IPS-18a (cell line): ENCODE measurements at regions not wholly inside any gene's neighbourhood (a gene's known extent, or its start where the extent isn't known, plus 50 kb on each side); places are given as distances from the start of the nearest gene placed in this dataset.
"Not testable (repeated sequence)": the region's sequence is repeated elsewhere in the genome, so short reads cannot be mapped to it uniquely, and the experiment has no call there.

ENCODE experiments used
- H3K27ac ChIP-seq: one replicate; pipeline ENCODE4 v1.5.1; 2013; ENCODE audit warnings: low read length
- H3K27me3 ChIP-seq: one replicate; pipeline ENCODE4 v1.6.1; 2013; ENCODE audit warnings: mild to moderate bottlenecking, low read length; ENCODE audit not compliant: control insufficient read depth, insufficient read depth
- H3K36me3 ChIP-seq: one replicate; pipeline ENCODE4 v1.6.1; 2013; ENCODE audit warnings: low read depth, low read length; ENCODE audit not compliant: control insufficient read depth
- H3K4me1 ChIP-seq: one replicate; pipeline ENCODE4 v1.6.1; 2013; ENCODE audit warnings: low read depth, low read length; ENCODE audit not compliant: control insufficient read depth
- H3K4me3 ChIP-seq: one replicate; pipeline ENCODE4 v1.5.1; 2013; ENCODE audit warnings: low read length
- H3K9ac ChIP-seq: one replicate; pipeline ENCODE4 v1.6.1; 2013; ENCODE audit warnings: mild to moderate bottlenecking, low read length, moderate library complexity
- H3K9me3 ChIP-seq: one replicate; pipeline ENCODE4 v1.6.1; 2013; ENCODE audit warnings: low read depth, low read length; ENCODE audit not compliant: control insufficient read depth

DNA sequence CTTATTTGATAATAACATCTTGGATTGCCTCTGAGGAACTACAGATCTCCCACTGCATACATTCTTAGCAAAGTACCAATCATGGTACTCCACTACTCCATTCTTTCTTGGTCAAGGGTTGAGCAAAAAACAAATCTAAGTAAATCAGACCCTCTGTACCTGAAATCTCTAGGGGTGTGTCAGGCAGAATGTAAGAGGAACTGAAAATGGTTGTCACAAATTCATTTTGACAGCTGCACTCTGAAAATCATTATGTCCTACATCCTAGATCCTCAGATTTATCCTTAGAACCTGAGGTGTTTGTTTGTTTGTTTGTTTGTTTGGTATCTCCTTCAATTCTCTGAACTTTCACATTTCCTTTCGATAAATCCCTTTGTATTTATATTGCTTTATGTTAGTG, 433.2 kb upstream of the BTBD3 start:
- H3K4me3 ChIP-seq = no peak overlapping the region
- H3K4me1 ChIP-seq = peaks cover 4% of the 10 kb centered on the region
- H3K27ac ChIP-seq = no peak overlapping the region
- no peak overlapping the region for H3K9ac ChIP-seq
- no peaks in the 10 kb centered on the region for H3K36me3 ChIP-seq
- no peaks in the 10 kb centered on the region for H3K27me3 ChIP-seq
- no peaks in the 10 kb centered on the region for H3K9me3 ChIP-seq

DNA sequence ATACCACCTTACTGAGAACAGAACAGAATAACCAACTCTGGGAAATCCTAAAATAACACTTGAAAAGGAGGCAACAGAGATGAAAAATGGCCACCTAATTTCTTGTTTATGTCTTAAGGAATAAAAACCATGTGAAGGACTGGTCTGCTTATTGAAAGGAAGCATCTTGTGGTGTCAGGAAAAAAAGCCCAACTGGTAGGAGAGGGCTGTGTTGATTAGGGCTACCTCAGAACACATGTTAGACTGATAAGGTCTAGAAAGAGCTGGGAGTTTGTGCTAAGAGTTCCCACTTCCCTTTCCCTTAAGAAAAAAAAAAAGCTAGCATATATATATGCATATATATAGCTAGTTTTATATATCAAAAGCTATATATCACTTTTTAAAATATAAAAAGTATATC, 425.3 kb upstream of the BTBD3 start:
- H3K36me3 ChIP-seq = no peaks in the 10 kb centered on the region
- H3K4me3 ChIP-seq = no peak overlapping the region
- H3K4me1 ChIP-seq = peaks cover 11% of the 10 kb centered on the region
- no peaks in the 10 kb centered on the region for H3K27me3 ChIP-seq
- no peak overlapping the region for H3K9ac ChIP-seq
- H3K9me3 ChIP-seq = no peaks in the 10 kb centered on the region
- no peak overlapping the region for H3K27ac ChIP-seq

DNA sequence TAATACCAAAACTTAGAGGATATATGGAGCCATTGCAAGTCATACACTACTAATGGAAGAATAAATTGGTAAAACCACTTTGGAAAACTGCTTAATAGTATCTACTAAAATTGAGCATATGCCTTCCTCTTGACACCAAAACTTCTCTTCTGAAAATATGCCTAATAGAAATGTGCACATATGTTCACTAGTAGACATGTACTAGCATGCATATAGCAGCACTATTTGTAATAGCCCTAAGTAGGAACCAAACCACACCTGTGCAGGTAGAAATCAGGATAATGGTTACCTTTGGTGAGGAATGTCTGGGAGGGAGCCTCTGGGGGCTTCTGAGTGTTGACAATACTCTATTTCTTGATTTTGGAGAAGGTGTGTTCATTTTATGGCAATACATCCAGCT, 424.8 kb upstream of the BTBD3 start:
- Histone ChIP-seq H3K4me3 (no peak overlapping the region), H3K27me3 (no peaks in the 10 kb centered on the region), H3K4me1 (peaks cover 15% of the 10 kb centered on the region), H3K9me3 (no peaks in the 10 kb centered on the region), H3K9ac (no peak overlapping the region), H3K36me3 (no peaks in the 10 kb centered on the region), H3K27ac (no peak overlapping the region)

DNA sequence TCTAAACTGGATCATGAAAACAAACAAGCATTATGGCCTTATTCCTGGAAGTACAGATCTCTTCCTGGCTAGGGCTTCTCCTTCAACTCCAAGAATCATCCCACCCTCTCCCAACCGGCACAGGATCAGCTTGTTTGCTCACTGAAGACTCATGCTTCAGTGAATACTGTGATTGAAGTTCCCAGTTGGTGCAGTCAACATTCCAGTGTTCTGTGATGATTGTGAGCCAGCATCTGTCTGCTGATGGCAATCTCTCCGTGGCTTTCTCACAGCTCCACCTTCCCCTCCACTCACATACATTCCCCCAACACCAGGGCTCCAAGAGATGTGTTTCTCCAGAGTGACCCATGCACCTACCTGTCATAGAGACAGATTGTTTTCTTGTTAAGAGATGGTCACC, 421.3 kb upstream of the BTBD3 start:
- Histone ChIP-seq H3K36me3 (no peaks in the 10 kb centered on the region), H3K9ac (no peak overlapping the region), H3K9me3 (no peaks in the 10 kb centered on the region), H3K27ac (no peak overlapping the region), H3K27me3 (no peaks in the 10 kb centered on the region), H3K4me3 (no peak overlapping the region), H3K4me1 (peaks cover 5% of the 10 kb centered on the region)

DNA sequence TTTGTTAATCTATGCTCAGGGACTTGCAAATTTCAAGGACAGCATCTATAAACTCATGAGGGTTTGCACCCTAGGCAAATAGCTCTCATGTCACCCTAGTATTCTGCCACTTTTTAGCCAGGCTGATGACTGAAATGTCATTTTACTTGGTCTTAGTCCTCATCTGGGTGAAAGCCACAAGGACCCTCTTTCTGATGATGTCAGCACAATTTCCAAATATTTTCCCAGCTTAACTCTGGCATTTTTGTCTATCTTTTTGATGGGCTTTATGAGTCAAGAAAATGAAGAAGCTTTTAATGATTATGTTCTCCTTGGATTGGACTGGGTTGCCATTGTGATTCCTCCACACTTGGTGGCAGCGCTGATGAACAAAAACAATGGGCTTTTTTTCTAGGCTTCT, 420.1 kb upstream of the BTBD3 start:
- no peaks in the 10 kb centered on the region for H3K9me3 ChIP-seq
- no peak overlapping the region for H3K4me3 ChIP-seq
- peaks cover 5% of the 10 kb centered on the region for H3K4me1 ChIP-seq
- H3K9ac ChIP-seq = no peak overlapping the region
- H3K36me3 ChIP-seq = no peaks in the 10 kb centered on the region
- no peaks in the 10 kb centered on the region for H3K27me3 ChIP-seq
- no peak overlapping the region for H3K27ac ChIP-seq

DNA sequence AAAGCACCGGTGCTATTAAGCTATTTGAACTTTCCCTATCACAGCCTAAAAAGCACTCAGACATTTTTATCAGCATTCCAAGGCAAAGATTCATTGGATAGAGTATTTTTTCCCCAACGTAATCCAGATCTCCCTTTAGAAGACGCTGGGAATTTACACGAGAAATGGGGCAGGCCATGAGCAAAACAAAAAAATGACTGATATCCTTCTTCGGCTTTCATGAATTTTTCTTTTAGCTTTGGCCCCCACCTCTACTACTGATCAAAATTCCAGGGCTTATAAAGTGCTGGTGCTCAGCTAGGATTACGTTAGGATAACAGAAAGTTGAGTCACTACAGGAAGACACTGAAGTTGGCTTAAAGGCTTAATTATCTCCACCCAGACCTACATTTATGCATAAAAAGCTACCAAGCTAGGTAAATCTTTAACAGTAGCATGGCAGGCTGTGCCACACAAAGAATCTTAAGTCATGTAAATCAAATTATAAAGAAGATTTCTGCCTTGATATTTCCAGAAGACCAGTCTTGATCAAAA, 418.5 kb upstream of the BTBD3 start:
- H3K9me3 ChIP-seq = no peaks in the 10 kb centered on the region
- H3K4me1 ChIP-seq = peaks cover 5% of the 10 kb centered on the region
- no peak overlapping the region for H3K9ac ChIP-seq
- no peak overlapping the region for H3K4me3 ChIP-seq
- no peak overlapping the region for H3K27ac ChIP-seq
- H3K27me3 ChIP-seq = no peaks in the 10 kb centered on the region
- H3K36me3 ChIP-seq = no peaks in the 10 kb centered on the region

DNA sequence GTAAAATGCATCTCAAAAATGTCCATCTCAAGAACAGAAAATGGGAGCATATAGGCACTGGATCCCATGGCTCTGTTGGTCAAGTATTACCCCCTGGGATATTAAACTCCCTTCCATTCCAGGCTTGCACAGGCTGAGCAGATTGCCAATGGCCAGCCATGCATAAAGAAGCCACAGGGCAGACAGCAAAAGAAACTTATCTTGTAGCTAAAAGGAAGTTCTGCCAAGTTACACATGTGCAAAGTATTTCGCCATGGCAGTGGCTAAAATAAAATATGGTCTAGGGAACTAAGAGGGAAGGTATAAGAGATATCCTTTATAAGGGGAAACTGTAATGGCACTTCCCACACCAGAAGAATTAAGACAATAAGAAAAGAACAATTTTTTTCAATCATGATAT, 415.6 kb upstream of the BTBD3 start:
- Histone ChIP-seq H3K27ac (no peak overlapping the region), H3K36me3 (no peaks in the 10 kb centered on the region), H3K4me3 (no peak overlapping the region), H3K9ac (no peak overlapping the region), H3K9me3 (no peaks in the 10 kb centered on the region), H3K27me3 (no peaks in the 10 kb centered on the region), H3K4me1 (peaks cover 5% of the 10 kb centered on the region)

DNA sequence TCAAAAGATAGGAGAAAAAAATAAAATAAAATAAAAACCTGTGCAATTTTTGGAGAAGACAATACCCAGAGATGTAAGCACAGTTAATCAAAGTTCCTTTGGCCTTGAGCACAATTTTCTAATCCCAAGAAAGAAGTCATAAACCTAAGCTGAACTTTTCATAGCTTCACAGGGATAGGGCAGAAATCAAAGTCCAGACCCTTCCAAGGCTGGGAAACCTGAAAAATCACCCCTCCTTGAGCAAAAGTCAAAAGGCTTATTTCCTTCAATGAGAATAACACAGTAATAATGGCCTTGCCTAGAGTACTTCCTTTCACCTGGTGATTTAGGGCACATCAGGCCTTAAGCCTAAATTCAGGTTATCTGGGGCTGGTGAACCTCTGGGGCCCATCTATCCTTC, 415.0 kb upstream of the BTBD3 start:
- Histone ChIP-seq H3K27ac (no peak overlapping the region), H3K4me3 (no peak overlapping the region)

DNA sequence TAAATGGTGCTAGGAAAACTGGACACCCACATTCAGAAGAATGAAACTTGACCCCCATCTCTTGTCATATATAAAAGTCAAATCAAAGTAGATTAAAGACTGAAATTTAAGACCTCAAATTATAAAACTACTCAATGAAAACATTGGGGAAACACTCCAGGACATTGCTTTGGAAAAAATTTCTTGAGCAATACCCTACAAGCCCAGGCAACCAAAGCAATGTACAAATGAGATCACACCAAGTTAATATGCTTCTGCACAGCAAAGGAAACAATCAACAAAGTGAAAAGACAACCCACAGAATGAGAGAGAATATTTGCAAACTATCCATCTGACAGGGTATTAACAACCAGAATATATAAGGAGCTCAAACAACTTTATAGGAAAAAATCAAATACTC, 407.9 kb upstream of the BTBD3 start:
- no peaks in the 10 kb centered on the region for H3K27me3 ChIP-seq
- H3K27ac ChIP-seq = no peak overlapping the region
- H3K4me3 ChIP-seq = no peak overlapping the region
- H3K4me1 ChIP-seq = no peaks in the 10 kb centered on the region
- H3K9ac ChIP-seq = no peak overlapping the region
- peaks cover 3% of the 10 kb centered on the region for H3K9me3 ChIP-seq
- H3K36me3 ChIP-seq = no peaks in the 10 kb centered on the region

More for the DNA sequence above, 415.0 kb upstream of the BTBD3 start:
- no peaks in the 10 kb centered on the region for H3K36me3 ChIP-seq
- no peaks in the 10 kb centered on the region for H3K9me3 ChIP-seq
- peaks cover under 1% of the 10 kb centered on the region for H3K4me1 ChIP-seq
- no peaks in the 10 kb centered on the region for H3K27me3 ChIP-seq
- H3K9ac ChIP-seq = no peak overlapping the region

DNA sequence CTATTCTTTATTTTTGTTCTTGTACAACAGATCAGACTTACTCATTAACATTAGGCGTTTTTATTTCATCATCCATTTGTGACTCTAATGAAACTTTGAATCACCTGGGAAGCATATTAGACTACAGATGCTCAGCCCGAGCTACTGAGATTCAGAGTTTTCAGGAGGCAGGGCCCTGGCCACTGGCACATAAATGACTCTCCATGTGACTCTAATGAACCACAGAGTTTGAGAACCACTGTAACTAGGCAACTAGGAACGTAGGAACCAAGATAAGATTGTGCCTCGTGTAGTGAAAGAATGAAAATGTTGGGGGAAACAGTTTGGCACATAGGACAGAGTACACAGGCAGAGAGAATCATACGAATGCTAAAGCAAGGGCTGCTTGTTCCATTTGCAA, 405.9 kb upstream of the BTBD3 start:
- no peak overlapping the region for H3K27ac ChIP-seq

DNA sequence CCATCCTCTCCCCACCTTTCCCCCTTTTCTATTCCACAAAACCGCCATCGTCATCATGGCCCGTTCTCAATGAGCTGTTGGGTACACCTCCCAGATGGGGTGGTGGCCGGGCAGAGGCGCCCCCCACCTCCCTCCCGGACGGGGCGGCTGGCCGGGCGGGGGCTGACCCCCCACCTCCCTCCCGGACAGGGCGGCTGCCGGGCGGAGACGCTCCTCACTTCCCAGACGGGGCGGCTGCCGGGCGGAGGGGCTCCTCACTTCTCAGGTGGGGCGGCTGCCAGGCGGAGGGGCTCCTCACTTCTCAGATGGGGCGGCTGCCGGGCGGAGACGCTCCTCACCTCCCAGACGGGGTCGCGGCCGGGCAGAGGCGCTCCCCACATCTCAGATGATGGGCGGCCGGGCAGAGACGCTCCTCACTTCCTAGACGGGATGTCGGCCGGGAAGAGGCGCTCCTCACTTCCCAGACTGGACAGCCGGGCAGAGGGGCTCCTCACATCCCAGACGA, 404.4 kb upstream of the BTBD3 start:
- not testable (repeated sequence) for H3K27me3 ChIP-seq, H3K27ac ChIP-seq, H3K4me3 ChIP-seq, H3K4me1 ChIP-seq, H3K9me3 ChIP-seq, H3K9ac ChIP-seq, H3K36me3 ChIP-seq

More for the DNA sequence above, 405.9 kb upstream of the BTBD3 start:
- Histone ChIP-seq H3K36me3 (no peaks in the 10 kb centered on the region), H3K4me1 (no peaks in the 10 kb centered on the region), H3K27me3 (no peaks in the 10 kb centered on the region), H3K9me3 (peaks cover 3% of the 10 kb centered on the region), H3K4me3 (no peak overlapping the region), H3K9ac (no peak overlapping the region)

DNA sequence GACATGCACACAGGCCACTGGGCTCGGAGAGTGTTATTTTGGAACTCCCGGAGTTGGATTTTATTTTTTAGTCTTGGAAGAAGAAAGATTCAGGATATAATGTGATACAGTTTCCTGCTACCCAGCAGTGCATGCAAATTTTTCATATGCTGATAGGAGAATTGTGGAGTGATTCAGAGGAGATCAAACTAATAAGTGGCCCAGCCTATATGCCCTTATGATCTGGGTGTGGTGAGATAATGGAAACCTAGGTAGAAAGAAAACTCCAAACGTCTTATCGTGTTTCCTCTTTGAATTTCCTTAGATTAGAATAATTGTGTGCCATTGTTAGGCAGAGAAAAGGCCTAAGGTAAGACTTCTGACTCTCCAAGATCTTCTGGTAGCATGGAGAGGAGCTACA, 401.2 kb upstream of the BTBD3 start:
- Histone ChIP-seq H3K27ac (no peak overlapping the region), H3K36me3 (no peaks in the 10 kb centered on the region), H3K4me1 (no peaks in the 10 kb centered on the region), H3K27me3 (no peaks in the 10 kb centered on the region), H3K9ac (no peak overlapping the region), H3K9me3 (peaks cover 3% of the 10 kb centered on the region), H3K4me3 (no peak overlapping the region)
